Gastrocnemius medialis (tissue), 4 donors: ENCODE measurements at regions not wholly inside any gene's neighbourhood (a gene's known extent, or its start where the extent isn't known, plus 50 kb on each side); places are given as distances from the start of the nearest gene placed in this dataset.

Experiments
- CTCF ChIP-seq, 5 experiments: fragments of 450-650 bp in 3 of 5; fragments of 200-600 bp in 2 of 5; sonication (generic) in 2 of 5; IDR thresholded peaks in 4 of 5; conservative IDR thresholded peaks in 1 of 5; 1 replicate in 4 of 5; 2 replicates in 1 of 5; pipeline ENCODE4 v1.5.1; 2016 to 2019; ENCODE audit warnings: antibody characterized with exemption in 5 of 5, mild to moderate bottlenecking in 3 of 5, moderate library complexity in 3 of 5
- POLR2A ChIP-seq, 2 donors: fragments of 450-650 bp; IDR thresholded peaks; one replicate each; pipeline ENCODE4 v1.6.1; 2017; ENCODE audit warnings: antibody characterized with exemption in 2 of 2, mild to moderate bottlenecking in 2 of 2, moderate library complexity in 2 of 2

- no peak for TF ChIP-seq POLR2A (IDR thresholded peaks at IDR 0.05)
- no peak for TF ChIP-seq CTCF (IDR thresholded peaks at IDR 0.05 in 4 of 5, conservative IDR thresholded peaks at IDR 0.05 in 1 of 5)
These were observed 217.5 kb downstream of the GBA3 start for GRCh38 chr4:22910200-22910599.
